GM19452 (cell line): ENCODE measurements at regions not wholly inside any gene's neighbourhood (a gene's known extent, or its start where the extent isn't known, plus 50 kb on each side); places are given as distances from the start of the nearest gene placed in this dataset.
"Not testable (repeated sequence)": the region's sequence is repeated elsewhere in the genome, so short reads cannot be mapped to it uniquely, and the experiment has no call there.

ENCODE experiments used
- ATAC-seq: cut with Tn5 transposase; IDR thresholded peaks from one replicate; pipeline ENCODE4 v1.9.1; 2021; ENCODE audit not compliant: unreplicated experiment

DNA sequence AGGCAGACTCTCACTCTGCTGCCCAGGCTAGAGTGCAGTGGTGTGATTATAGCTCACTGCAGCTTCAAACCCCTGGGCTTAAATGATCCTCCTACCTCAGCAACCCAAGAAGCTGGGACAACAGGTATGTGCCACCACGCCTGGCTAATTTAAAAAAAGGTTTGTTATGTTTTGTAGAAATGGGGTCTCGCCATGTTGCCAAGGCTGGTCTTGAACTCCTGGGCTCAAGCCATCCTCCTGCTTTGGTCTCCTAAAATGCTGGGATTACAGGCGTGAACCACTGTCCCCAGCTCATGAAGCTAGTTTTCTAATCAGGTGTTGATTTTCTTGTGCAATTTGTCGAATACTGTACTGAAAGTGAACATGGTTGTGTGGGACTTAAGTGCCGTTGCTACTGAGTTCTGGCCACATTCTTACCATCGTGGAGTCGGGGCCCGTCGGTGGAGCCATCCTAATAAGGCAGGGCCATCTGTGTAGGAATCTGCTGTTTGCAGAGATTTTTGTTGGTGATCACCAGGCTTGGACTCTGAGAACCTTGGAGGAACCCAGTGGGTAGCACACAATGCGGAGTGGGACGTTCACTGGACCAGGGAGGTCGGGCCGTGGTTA is 193.2 kb downstream of the GOLGA6L6 start:
- ATAC-seq = no peak

DNA sequence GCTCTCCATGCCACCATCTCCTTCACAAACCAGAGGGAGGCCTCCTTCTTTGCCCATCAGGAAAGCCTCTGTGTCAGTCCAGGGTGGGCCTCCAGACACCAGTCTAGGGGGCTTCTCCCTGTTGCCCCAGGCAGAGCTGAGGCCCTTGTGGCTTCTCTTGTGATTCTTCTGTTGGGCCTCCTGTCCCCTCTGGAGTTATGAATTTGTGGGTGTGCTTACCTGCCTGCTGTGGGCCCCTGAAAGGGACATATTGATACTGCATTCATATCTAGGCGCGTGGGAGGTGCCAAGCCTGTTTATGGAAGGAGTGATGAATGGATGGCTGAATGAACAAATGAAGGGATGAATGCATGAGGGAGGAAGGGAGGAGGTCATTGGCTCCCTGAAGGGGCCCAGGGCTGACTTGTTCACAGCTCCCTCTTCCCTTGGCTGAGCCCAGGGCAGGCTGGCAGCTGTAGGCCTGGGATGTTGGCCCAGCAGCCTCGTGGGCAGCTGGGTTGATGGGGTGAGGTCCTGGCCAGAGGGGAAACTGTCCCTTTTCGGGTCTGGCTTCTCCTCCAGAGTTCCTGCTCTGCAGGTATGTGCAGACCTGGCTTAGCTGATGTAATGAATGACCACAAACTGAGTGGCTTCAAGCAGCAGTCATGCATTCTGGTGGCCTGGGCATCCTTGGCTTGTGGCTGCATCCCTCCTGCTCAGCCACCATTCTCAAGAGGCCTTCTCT is 195.4 kb downstream of the GOLGA6L6 start:
- no peak for ATAC-seq

- ATAC-seq = no peak
Measured at GRCh38 chr15:20345401-20345958, 196.1 kb downstream of the GOLGA6L6 start.

DNA sequence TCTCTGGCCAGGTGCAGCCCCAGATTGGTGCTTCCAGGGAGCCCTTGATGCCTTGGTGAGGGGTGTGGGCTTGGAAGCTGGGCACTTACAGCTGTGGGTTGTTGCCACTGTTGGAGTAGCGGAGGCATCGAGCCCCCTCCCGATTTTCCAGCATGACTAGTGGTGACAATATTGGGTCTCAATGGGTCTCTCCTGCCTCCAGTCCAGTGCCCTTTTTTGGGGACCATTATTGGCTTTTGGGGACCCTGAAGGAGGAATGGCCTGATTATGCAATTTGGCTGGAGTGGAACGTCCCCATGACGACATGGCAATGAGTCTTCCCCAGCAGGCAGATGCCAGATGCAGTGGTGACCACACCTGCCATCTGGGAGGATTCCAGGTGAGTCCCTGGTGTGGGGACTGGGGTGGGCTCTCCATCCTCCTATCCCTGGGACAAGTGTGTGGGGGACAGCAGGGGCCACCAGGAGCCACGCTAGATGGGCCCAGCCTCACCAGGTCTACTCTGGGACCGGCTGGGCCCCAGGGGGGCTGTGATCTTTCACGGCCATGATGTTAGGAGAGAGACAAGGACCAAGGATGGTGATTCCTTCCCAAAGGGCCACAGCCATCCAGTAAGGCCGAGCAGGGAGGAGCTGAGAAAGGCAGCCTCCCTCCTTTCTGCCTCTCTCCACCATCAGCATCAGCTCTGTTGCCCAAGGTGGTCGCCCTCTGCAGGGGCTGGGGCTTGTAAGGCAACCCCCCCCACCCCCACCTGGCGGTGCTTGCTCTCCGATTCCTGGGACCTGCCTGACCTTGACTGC is 196.8 kb downstream of the GOLGA6L6 start:
- no peak for ATAC-seq

DNA sequence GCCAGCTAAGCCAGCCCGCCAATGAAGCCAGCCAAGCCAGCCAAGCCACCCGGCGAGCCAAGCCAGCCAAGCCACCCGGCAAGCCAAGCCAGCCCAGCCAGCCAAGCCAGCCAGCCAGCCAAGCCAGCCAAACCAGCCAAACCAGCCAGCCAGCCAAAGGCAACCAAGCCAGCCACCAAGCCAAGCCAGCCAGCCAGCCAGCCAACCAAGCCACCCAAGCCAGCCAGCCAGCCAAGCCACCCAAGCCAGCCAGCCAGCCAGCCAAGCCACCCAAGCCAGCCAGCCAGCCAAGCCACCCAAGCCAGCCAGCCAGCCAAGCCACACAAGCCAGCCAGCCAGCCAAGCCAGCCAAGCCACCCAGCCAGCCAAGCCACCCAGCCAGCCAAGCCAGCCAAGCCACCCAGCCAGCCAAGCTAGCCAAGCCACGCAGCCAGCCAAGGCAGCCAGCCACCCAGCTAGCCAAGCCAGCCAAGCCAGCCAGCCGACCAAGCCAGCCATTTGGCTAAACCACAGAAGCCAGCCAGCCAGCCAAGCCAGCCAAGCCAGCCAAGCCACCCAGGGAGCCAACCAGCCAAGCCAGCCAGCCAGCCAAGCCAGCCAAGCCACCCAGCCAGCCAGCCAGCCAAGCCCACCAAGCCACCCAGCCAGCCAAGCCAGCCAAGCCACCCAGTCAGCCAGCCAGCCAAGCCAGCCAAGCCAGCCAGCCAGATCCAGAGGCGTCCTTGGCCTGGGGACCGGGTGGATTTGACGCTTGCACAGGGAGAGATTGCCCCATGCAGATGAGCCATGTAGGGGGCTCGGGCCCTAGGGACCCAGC is 198.0 kb downstream of the GOLGA6L6 start:
- not testable (repeated sequence) for ATAC-seq

- ATAC-seq = not testable (repeated sequence)
Measured at GRCh38 chr15:20342601-20343394, 198.8 kb downstream of the GOLGA6L6 start.

GRCh38 chr15:20341901-20342600 is 199.5 kb downstream of the GOLGA6L6 start:
- no peak for ATAC-seq

GRCh38 chr15:20340931-20341661 is 200.5 kb downstream of the GOLGA6L6 start:
- no peak for ATAC-seq

- ATAC-seq = no peak
Measured at GRCh38 chr15:20340331-20340811, 201.2 kb downstream of the GOLGA6L6 start.

- not testable (repeated sequence) for ATAC-seq
Measured at GRCh38 chr15:20339086-20339791, 202.4 kb downstream of the GOLGA6L6 start.

DNA sequence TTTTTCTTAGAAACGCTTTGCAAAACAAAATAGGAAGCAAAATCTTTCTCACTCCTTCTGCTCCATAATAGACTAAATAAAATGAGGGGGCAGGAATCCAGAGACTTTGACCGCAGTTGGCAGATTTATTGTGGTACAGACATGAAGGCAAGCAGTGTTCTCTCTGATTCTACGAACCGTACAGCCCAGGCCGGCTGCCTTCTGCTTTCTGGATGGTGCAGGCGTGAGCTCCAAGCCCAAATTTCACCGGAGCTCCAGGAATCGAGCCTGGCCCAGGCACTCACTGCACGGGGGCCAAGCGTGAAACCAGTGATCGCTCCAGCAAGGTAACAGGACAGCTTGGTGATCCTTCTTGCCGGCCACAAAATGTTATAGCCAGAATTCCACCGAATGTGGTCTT is 202.9 kb downstream of the GOLGA6L6 start:
- ATAC-seq = not testable (repeated sequence)

- not testable (repeated sequence) for ATAC-seq
Measured at GRCh38 chr15:20337238-20337637, 204.4 kb downstream of the GOLGA6L6 start.

DNA sequence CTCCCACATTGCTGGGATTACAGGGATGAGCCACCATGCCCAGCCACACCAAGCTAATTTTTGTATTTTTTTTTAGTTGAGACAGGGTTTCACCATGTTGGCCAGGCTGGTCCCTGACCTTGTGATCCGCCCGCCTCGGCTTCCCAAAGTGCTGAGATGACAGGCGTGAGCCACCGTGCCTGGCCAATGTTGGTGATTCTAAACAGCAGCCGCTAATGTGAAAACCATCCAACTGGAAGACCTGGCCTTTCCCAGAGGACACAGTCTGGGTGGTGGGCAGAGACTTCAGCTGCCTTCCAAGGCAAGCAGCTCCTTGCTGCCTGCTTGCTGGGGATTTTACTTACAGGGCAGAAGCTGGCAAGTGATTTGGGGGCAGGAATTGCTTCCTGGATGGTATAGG is 207.1 kb downstream of the GOLGA6L6 start:
- not testable (repeated sequence) for ATAC-seq

DNA sequence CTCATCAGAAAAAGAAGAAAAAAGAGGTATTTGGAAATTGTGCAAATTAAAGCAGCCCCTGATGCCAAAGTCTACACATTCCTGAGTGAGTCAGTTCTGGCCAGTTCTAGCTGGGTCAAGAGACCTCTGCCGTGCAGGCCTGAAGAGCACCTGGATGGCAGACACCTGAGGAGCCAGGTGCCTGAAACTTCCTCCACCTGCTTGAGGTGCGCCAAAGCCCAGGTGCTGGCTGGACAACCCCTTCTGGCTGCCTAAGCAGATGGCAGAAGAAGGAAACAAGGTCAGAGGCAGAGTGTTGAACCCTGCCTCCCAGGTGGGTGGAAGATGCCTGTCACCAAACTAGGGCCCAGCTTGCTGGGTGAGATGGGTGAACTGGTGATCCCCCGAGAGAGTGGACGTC is 215.8 kb downstream of the GOLGA6L6 start:
- ATAC-seq = not testable (repeated sequence)

- ATAC-seq = not testable (repeated sequence)
Measured at GRCh38 chr15:20317132-20317531, 224.5 kb downstream of the GOLGA6L6 start.

DNA sequence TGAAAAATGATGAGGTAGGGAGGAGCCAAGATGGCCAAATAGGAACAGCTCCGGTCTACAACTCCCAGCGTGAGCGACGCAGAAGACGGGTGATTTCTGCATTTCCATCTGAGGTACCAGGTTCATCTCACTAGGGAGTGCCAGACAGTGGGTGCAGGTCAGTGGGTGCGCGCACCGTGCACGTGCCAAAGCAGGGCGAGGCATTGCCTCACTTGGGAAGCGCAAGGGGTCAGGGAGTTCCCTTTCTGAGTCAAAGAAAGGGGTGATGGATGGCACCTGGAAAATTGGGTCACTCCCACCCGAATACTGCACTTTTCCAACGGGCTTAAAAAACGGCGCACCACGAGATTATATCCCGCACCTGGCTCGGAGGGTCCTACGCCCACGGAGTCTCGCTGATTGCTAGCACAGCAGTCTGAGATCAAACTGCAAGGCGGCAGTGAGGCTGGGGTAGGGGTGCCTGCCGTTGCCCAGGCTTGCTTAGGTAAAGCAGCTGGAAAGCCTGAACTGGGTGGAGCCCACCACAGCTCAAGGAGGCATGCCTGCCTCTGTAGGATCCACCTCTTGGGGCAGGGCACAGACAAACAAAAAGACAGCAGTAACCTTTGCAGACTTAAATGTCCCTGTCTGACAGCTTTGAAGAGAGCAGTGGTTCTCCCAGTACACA is 230.5 kb downstream of the GOLGA6L6 start:
- ATAC-seq = not testable (repeated sequence)

- ATAC-seq = no peak
Measured at GRCh38 chr15:20310603-20311002, 231.0 kb downstream of the GOLGA6L6 start.
